ENCODE measurements at regions not wholly inside any gene's neighbourhood (a gene's known extent, or its start where the extent isn't known, plus 50 kb on each side); places are given as distances from the start of the nearest gene placed in this dataset.

DNA sequence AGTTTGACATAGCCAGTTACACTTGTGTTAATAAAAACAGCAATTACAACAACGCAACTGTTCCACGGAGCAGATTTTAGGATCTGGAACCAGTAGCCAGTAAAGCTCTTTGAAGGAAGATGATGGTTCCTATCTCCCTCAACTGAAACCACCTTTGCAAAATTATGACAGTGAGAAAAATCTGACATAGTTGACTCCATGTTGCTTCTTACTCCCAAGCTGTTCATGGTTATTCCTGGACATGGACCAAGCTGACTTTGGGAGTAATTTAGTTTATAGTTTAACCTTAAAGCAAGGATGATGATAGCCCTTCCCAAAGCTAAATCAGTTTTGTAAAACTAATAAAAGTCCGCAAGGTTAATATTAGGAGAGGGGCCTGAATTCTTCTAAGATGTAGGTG lies 518.0 kb upstream of the ZP4 start (continued):
- TF ChIP-seq, protein P1, sequence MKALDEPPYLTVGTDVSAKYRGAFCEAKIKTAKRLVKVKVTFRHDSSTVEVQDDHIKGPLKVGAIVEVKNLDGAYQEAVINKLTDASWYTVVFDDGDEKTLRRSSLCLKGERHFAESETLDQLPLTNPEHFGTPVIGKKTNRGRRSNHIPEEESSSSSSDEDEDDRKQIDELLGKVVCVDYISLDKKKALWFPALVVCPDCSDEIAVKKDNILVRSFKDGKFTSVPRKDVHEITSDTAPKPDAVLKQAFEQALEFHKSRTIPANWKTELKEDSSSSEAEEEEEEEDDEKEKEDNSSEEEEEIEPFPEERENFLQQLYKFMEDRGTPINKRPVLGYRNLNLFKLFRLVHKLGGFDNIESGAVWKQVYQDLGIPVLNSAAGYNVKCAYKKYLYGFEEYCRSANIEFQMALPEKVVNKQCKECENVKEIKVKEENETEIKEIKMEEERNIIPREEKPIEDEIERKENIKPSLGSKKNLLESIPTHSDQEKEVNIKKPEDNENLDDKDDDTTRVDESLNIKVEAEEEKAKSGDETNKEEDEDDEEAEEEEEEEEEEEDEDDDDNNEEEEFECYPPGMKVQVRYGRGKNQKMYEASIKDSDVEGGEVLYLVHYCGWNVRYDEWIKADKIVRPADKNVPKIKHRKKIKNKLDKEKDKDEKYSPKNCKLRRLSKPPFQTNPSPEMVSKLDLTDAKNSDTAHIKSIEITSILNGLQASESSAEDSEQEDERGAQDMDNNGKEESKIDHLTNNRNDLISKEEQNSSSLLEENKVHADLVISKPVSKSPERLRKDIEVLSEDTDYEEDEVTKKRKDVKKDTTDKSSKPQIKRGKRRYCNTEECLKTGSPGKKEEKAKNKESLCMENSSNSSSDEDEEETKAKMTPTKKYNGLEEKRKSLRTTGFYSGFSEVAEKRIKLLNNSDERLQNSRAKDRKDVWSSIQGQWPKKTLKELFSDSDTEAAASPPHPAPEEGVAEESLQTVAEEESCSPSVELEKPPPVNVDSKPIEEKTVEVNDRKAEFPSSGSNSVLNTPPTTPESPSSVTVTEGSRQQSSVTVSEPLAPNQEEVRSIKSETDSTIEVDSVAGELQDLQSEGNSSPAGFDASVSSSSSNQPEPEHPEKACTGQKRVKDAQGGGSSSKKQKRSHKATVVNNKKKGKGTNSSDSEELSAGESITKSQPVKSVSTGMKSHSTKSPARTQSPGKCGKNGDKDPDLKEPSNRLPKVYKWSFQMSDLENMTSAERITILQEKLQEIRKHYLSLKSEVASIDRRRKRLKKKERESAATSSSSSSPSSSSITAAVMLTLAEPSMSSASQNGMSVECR (CRISPR knock-in tag; IDR thresholded peaks at IDR 0.05; ENCODE audit: borderline replicate concordance): no peak
- no peak for TF ChIP-seq GTF2I (CRISPR knock-in tag; conservative IDR thresholded peaks at IDR 0.05)
- TF ChIP-seq IRF2 (CRISPR knock-in tag; IDR thresholded peaks at IDR 0.05; ENCODE audit: borderline replicate concordance, low read depth): no peak
- TF ChIP-seq ZNF263 (CRISPR knock-in tag; IDR thresholded peaks at IDR 0.05; ENCODE audit: low read depth): no peak
- TF ChIP-seq ZNF219 (CRISPR knock-in tag; IDR thresholded peaks at IDR 0.05; ENCODE audit: borderline replicate concordance): no peak
- TF ChIP-seq ZNF138 (CRISPR knock-in tag; conservative IDR thresholded peaks at IDR 0.05): no peak
- TF ChIP-seq NFYB (CRISPR knock-in tag; conservative IDR thresholded peaks at IDR 0.05; ENCODE audit: low read depth): no peak

DNA sequence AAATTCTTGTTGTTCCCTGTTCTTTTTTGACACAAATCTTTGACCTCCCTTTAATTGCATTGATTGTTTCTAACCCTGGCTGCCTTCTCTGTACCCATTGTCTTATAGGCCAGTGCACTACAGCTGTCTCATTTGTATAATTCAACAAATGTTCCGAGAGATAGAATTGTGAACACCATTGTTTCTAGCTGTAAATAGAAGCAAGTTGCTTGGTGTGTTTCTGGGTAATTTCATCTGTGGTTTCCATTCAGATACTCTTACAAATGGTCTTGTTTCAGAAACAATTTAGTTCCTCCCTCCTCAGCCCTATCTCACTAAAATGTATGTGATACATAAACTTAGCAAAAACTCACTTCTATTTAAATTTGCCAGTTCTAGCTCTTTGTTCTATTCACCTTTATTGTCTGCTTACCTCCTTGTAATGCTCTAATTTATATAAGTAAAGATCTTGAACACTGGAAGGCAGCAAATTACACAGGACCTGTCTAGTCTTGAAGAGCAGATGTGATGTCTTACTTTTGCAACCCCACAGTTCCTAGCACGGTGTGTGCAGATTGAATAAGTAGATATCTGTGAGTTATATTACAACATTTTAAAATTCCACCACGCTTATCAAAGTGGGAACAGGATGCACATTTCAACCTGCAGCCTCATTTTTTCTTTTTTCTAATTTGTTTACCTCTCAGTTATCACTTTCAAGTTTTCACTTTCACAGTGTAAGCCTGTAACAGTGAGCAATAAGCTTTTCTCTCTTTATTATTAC lies 515.6 kb upstream of the ZP4 start:
- no peak overlapping the region for H3K27ac Mint-ChIP-seq
- no peaks in the 10 kb centered on the region for H3K27me3 Mint-ChIP-seq (ENCODE audit: low read depth)
- no peak for TF ChIP-seq FOXP1 (CRISPR knock-in tag; IDR thresholded peaks at IDR 0.05; ENCODE audit: borderline replicate concordance)
- TF ChIP-seq, protein P2, sequence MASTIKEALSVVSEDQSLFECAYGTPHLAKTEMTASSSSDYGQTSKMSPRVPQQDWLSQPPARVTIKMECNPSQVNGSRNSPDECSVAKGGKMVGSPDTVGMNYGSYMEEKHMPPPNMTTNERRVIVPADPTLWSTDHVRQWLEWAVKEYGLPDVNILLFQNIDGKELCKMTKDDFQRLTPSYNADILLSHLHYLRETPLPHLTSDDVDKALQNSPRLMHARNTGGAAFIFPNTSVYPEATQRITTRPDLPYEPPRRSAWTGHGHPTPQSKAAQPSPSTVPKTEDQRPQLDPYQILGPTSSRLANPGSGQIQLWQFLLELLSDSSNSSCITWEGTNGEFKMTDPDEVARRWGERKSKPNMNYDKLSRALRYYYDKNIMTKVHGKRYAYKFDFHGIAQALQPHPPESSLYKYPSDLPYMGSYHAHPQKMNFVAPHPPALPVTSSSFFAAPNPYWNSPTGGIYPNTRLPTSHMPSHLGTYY (CRISPR knock-in tag; IDR thresholded peaks at IDR 0.05): no peak
- no peak for TF ChIP-seq IRF2 (CRISPR knock-in tag; IDR thresholded peaks at IDR 0.05; ENCODE audit: borderline replicate concordance, low read depth)
- no peak for TF ChIP-seq ATF1 (CRISPR knock-in tag; IDR thresholded peaks at IDR 0.05)
- TF ChIP-seq FOXJ3 (CRISPR knock-in tag; IDR thresholded peaks at IDR 0.05; ENCODE audit: borderline replicate concordance): no peak
- TF ChIP-seq, protein P3, sequence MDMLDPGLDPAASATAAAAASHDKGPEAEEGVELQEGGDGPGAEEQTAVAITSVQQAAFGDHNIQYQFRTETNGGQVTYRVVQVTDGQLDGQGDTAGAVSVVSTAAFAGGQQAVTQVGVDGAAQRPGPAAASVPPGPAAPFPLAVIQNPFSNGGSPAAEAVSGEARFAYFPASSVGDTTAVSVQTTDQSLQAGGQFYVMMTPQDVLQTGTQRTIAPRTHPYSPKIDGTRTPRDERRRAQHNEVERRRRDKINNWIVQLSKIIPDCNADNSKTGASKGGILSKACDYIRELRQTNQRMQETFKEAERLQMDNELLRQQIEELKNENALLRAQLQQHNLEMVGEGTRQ (CRISPR knock-in tag; IDR thresholded peaks at IDR 0.05): no peak
- TF ChIP-seq ZNF396 (CRISPR knock-in tag; IDR thresholded peaks at IDR 0.05; ENCODE audit: borderline replicate concordance): no peak
- no peak for TF ChIP-seq NR3C1 (CRISPR knock-in tag; conservative IDR thresholded peaks at IDR 0.05; ENCODE audit: low read depth)
- DNase-seq (ENCODE audit: low spot score): no peak
- POLR2A ChIA-PET: no interaction called here
- no peak overlapping the region for H3K4me3 Mint-ChIP-seq
- 0 out of 2 replicates have a peak, but pooled peaks cover 6% of the 10 kb centered on the region for H3K36me3 Mint-ChIP-seq
- CTCF ChIA-PET: no interaction called here
- ATAC-seq: no peak
- H3K4me1 Mint-ChIP-seq: peaks cover 18% of the 10 kb centered on the region
- peaks cover 4% of the 10 kb centered on the region; the same call in 1 of the 2 replicates for H3K9me3 Mint-ChIP-seq

DNA sequence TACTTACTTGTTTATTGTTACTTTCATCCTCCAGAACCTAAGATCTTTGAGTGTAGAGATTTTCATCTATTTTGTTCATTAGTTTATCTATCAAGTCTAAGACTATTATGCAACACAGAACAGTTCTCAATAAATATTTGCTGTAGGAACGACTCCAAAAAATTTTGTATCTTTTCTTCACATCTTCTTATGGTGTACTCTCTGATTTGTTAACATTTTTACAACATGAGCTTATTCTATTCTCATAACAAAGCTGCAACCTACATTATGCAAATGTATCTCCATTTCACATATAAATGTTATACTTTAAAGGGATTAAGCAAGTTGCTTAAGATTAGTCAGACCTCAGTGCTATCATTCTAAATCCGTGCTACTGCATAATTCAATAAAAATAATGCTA lies 514.2 kb upstream of the ZP4 start:
- no peak overlapping the region for H3K4me3 Mint-ChIP-seq
- no peaks in the 10 kb centered on the region for H3K27me3 Mint-ChIP-seq (ENCODE audit: low read depth)
- H3K27ac Mint-ChIP-seq: no peak overlapping the region
- ATAC-seq: no peak
- POLR2A ChIA-PET: no interaction called here
- H3K36me3 Mint-ChIP-seq: 0 out of 2 replicates have a peak, but pooled peaks cover 6% of the 10 kb centered on the region
- H3K4me1 Mint-ChIP-seq: peaks cover 18% of the 10 kb centered on the region
- no peak for DNase-seq (ENCODE audit: low spot score)
- CTCF ChIA-PET: no interaction called here
- H3K9me3 Mint-ChIP-seq: peaks cover 4% of the 10 kb centered on the region; the same call in 1 of the 2 replicates
- TF ChIP-seq, protein P4, sequence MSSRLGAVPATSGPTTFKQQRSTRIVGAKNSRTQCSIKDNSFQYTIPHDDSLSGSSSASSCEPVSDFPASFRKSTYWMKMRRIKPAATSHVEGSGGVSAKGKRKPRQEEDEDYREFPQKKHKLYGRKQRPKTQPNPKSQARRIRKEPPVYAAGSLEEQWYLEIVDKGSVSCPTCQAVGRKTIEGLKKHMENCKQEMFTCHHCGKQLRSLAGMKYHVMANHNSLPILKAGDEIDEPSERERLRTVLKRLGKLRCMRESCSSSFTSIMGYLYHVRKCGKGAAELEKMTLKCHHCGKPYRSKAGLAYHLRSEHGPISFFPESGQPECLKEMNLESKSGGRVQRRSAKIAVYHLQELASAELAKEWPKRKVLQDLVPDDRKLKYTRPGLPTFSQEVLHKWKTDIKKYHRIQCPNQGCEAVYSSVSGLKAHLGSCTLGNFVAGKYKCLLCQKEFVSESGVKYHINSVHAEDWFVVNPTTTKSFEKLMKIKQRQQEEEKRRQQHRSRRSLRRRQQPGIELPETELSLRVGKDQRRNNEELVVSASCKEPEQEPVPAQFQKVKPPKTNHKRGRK (CRISPR knock-in tag; IDR thresholded peaks at IDR 0.05; ENCODE audit: borderline replicate concordance): no peak
- no peak for TF ChIP-seq SOX15 (CRISPR knock-in tag; IDR thresholded peaks at IDR 0.05)
- no peak for TF ChIP-seq ZNF232 (CRISPR knock-in tag; IDR thresholded peaks at IDR 0.05)
- TF ChIP-seq, protein P5, sequence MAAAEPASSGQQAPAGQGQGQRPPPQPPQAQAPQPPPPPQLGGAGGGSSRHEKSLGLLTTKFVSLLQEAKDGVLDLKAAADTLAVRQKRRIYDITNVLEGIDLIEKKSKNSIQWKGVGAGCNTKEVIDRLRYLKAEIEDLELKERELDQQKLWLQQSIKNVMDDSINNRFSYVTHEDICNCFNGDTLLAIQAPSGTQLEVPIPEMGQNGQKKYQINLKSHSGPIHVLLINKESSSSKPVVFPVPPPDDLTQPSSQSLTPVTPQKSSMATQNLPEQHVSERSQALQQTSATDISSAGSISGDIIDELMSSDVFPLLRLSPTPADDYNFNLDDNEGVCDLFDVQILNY (CRISPR knock-in tag; IDR thresholded peaks at IDR 0.05): no peak
- no peak for TF ChIP-seq ZNF317 (CRISPR knock-in tag; IDR thresholded peaks at IDR 0.05; ENCODE audit: borderline replicate concordance, low read depth)
- TF ChIP-seq, protein P6, sequence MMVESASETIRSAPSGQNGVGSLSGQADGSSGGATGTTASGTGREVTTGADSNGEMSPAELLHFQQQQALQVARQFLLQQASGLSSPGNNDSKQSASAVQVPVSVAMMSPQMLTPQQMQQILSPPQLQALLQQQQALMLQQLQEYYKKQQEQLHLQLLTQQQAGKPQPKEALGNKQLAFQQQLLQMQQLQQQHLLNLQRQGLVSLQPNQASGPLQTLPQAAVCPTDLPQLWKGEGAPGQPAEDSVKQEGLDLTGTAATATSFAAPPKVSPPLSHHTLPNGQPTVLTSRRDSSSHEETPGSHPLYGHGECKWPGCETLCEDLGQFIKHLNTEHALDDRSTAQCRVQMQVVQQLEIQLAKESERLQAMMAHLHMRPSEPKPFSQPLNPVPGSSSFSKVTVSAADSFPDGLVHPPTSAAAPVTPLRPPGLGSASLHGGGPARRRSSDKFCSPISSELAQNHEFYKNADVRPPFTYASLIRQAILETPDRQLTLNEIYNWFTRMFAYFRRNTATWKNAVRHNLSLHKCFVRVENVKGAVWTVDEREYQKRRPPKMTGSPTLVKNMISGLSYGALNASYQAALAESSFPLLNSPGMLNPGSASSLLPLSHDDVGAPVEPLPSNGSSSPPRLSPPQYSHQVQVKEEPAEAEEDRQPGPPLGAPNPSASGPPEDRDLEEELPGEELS (CRISPR knock-in tag; IDR thresholded peaks at IDR 0.05): no peak
- no peak for TF ChIP-seq GTF2I (CRISPR knock-in tag; conservative IDR thresholded peaks at IDR 0.05)
- no peak for TF ChIP-seq RELA (CRISPR knock-in tag; IDR thresholded peaks at IDR 0.05; ENCODE audit: borderline replicate concordance)
- no peak for TF ChIP-seq GRHL2 (CRISPR knock-in tag; IDR thresholded peaks at IDR 0.05; ENCODE audit: insufficient replicate concordance, severe bottlenecking)
